HG02610 (cell line): ENCODE measurements at regions not wholly inside any gene's neighbourhood (a gene's known extent, or its start where the extent isn't known, plus 50 kb on each side); places are given as distances from the start of the nearest gene placed in this dataset.
"Not testable (repeated sequence)": the region's sequence is repeated elsewhere in the genome, so short reads cannot be mapped to it uniquely, and the experiment has no call there.

ENCODE experiments used
- ATAC-seq: cut with Tn5 transposase; IDR thresholded peaks from one replicate; pipeline ENCODE4 v1.9.1; 2021; ENCODE audit warnings: mild to moderate bottlenecking, moderate library complexity; ENCODE audit not compliant: unreplicated experiment

DNA sequence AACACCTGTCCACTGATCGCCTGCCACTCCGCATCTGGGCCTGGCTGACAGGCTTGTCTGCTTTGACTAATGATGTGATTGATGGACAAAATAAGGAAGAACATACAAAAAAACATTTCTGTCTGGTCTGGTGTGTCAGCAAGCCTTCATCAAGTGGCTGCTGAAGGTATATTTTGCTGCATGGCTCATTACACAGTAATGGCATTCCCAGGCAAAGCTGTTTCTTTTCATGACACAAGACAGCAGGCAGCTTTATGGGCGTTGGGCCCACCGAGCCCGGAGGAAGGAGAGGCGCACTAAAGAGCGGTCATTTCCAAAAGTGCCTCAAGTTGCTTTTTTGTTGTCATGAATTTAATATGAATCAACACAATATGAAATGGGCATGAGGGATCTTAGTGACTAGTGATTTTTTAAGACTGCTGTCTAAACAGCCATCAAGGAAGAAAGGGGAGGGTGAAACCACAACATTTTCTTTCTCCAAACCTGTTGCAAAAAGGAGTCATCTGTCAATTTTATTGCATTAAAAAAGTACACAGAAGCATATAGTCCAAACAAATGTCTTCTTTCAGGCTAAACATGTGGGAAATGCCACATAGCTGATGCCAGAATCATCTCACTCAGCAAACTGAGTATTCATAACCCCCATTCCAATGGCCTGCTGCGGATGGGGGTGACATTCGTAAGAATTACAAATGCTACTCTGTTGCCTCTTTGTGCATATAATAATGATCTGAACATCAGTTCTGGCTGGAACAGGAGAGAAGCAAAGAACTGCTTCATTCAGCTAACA is 476.6 kb downstream of the ZNF536 start:
- no peak for ATAC-seq

DNA sequence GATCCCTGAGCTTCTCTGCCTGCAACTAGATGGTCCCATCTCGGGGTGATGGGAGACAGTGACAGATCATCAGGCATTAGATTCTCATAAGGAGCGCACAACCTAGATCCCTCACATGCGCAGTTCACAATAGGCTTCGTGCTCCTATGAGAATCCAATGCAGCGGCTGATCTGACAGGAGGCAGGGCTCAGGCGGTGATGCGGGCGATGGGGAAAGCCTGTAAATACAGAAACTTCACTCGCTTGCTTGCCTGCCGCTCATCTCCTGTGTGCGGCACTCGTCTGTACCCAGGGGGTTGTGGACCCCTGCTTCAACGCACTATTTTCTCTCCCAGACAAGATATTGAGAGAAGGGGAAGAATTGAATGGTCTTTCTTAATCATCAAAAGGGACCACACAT is 473.9 kb downstream of the ZNF536 start:
- no peak for ATAC-seq

DNA sequence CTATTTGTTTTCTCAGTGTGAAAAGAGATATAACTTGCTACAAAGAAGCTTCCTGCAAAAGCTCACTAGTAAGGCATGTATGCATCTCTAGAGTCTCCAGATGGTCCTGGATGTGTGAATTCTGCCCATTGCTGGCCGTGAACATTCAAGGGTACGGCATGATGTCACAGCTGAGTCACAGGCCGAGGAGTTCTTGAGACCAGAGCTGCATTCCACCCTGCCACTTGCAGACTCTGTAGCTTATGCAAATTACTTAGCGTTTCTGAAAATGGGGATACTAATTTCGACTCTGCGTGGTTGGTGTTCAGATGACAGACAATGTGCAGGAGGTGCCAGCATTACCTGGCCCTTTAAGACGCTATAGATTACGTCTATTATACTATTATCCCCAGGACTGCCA is 470.7 kb downstream of the ZNF536 start:
- ATAC-seq, result no peak

DNA sequence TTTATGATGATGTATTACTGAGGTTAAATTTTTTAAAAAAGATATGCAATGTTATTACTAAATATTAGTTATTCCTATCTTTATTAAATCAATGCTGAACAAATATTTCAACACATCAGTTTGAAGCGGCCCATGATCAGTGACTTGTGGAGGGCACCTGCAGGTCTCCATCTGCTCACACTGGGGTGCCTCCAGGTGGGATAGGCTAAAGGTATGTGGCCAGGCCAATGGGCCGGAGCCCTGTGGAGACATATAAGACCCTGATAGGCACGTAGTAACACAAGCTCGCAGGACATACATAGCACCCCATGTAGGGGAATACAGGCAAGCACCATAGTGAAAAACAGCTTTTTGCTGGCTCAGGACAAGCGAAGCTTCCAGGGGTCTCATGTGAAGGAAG is 469.8 kb downstream of the ZNF536 start:
- ATAC-seq, result no peak

DNA sequence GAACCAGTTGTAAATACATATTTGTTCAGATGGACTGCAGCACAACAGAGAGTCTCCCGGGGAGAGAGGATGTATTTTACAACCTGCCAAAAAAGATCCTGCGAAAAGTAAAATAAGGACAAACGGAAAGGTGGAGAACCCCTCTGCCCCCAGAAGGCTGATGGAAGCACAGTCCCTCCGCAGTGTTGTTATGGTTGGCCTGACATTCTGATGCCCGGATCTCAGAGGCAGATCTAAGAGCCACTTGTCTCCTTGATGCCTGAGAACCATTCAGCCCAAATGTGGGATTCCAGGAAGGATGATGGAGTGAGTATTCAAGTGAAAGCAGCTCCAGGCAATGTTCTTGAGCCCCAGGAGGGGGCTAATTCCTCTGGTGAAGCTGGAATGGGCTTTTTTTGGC is 458.7 kb downstream of the ZNF536 start:
- no peak for ATAC-seq

DNA sequence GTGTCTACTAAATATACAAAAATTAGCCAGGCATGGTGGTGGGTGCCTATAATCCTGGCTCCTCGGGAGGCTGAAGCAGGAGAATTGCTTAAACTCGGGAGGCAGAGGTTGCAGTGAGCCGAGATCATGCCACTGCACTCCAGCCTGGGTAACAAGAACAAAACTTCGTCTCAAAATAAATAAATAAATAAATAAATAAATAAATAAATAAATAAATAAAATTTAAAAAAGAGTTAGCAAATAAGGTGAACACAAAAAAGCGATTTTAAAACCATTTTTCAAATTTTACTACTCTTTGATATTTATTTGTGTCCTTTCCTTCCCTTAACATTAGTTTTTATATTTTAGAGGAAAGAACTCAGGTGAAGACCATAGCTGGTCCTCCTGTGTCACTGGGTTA is 453.3 kb downstream of the ZNF536 start:
- ATAC-seq, result not testable (repeated sequence)

DNA sequence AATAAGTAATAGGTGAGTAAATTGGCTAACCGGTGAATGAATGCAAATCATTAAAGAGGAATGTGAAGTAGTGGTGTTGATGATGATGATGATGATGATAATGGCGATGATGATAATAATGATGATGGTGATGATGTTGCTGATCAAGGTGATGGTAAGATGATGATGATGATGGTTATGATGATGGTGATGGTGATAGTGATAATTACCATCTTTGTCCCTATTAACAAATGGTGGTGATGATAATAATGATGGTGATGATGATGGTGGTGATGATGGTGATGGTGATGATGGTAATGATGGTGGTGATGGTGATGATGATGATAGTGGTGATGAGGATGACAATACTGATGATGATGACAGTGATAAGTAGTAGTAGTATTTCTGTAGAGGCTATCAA is 452.6 kb downstream of the ZNF536 start:
- no peak for ATAC-seq

DNA sequence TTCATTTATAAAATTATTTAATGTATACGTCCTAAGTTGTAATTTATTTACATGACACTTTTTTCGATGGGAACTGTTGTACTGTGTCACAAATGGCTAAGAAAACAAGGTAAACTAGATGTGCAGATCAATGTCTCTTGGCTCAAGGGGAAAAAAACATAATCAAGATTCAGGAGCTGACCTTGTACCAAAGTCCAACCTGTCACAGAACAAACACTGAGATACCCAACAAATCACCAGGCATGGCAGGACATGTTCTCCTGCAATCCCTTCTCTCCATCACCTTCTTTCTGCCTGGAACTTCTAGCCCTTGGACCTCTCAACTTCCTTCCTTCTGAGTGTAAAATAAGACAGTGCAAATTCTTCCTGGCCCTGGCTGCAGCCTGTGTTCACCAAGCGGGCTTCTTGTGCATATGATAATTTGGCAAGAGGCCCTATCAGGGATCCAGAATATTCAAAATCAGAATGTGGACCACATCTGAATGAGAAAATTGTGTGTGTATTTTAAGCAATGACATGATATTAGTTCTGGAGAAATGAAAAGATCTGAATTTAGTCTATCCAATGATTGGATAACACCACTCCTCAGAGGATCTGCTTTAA is 445.9 kb downstream of the ZNF536 start:
- no peak for ATAC-seq

DNA sequence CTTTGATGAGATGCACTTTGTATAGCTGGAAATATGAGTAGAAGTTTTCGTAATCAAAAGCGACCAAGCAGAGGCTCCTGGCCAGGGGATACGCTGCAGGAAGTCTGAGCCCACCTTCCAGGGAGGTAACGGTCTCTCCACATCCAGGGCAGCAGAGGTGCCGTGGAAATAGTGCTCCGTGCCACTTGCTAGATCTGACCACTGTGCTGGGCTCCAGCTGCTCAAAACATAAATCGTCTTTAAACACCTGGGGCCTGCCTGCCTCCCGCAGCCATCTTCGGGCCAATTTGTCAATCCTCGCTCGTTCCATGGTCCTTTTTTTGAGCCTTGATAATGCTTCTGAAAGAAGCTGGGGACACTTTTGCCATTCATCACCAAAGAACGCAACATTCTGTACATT is 445.0 kb downstream of the ZNF536 start:
- no peak for ATAC-seq

DNA sequence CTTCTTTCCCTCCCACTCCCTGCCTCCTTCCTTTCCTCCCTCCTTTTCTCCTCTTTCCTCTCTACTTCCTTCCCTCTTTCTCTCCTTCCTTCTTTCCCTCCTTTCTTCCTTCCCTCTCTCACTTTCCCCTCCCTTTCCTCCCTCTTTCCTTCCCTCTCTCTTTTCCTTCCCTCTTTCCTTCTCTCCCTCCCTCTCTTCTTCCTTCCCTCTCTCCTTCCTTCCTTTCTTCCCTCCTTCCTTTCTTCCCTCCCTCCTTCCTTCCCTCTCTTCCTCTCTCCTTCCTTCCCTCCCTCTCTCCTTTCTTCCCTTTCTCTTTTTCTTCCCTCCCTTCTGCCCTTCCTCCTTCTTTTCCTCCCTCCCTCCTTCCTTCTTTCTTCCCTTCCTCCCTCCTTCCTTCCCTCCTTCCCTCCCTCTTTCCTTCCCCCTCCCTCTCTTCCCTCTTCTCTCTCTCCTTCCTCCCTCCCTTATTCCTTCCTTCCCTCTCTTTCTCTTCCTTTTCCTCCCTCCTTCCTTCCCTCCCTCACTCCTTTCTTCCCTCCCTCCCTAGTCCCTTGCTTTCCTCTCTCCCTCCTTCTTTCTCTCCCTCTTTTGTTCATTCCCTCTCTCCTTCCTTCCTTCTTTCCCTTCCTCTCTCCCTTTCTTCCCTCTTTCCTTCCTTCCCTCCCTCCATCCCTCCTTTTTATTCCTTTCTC is 443.9 kb downstream of the ZNF536 start:
- no peak for ATAC-seq

DNA sequence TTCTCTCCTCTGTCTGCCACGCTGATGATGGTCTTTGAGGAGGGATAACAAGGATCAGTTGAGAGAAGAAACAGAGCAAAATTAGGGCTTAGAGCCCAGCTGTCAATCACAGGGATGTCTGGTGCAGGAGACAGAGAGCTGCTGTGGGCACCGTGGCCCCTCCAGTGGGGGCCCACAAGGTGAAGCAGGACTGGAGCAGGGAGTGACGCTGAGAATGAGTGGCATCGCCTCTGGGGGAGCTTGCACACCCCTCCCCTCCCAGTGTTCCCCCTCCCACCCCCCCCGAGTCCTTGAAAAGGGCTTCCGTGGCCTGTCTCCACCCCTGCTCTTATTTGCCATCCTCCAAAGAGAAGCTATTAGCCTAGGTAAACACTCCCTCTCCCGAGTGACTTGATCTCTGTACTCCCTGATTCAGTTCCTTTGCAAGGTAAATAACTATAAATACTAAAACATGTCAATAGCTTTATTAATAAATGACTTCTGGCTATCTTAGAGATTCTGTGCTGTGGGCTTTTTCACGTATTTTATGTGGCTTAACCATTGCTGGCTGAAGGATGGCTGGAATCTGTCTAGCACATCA is 440.0 kb downstream of the ZNF536 start:
- no peak for ATAC-seq

DNA sequence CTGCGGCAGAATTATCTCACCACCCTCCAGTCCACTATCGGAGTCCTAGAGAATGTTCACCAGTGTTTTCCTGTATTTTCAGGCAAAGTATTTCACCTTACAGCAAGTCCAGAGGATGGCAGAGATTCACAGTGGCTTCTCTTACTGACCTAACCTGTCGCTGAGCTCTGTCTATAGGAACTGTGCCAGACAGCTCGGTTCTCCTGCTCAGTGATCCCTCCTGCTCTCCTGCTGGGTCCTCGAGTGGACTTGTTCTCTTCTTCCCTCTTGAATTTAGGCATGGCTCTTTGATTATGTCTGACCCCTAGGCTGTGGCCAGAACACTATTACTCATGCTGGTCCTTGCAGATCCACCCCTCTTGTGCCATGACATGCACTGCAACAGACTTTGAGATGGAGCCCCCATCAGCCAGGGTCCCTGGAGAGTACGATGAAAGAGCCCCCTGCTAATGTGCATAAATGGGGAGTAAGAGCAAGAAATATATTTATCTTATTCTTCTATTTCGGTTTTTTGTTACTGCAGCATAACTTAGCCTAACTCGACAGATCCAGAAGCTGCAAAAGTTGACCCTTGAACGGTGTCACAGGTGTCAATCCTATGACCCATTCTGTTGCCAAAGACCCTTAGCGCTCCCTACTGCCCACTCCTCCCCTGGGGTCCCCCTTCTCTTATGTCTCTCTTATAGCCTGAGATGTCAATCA is 439.4 kb downstream of the ZNF536 start:
- ATAC-seq, result no peak

DNA sequence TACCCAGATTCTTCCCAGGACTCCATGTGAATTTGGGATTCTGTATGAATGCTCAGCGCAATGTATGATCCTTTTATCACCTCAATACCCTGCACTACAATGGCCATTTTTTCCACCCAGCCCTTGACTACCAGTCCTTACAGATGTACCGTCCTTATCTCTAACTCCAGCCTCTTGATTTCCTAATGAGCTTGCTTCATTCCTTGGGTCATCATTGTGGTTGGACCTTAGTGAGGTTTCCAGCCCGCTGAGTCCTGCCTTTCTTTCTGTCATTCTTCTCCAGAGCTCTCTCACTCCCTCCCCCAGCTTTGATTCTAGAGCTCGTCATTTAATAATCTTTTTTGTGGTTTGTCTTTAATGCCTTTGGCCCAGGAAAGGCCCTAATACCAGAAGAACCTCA is 438.5 kb downstream of the ZNF536 start:
- ATAC-seq, result no peak

DNA sequence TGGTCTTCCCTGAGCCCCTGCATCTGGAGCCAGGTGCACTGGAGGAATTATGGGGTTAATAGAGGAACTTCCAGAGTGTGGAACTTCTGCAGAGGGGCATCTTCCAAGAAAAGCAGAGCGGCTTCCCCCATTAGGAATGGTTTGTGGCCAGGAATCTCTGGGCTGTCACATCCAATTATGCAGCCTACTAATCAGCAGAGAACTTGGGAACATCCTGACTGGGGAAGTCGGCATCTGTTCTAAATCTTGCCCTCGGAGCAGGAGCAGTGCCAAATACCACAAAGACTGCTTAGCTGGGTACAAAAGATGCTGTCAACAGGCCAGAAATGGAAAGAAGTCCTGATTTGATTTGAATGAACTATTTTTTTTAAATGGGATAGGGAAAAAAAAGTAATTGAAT is 435.1 kb downstream of the ZNF536 start:
- ATAC-seq, result no peak

DNA sequence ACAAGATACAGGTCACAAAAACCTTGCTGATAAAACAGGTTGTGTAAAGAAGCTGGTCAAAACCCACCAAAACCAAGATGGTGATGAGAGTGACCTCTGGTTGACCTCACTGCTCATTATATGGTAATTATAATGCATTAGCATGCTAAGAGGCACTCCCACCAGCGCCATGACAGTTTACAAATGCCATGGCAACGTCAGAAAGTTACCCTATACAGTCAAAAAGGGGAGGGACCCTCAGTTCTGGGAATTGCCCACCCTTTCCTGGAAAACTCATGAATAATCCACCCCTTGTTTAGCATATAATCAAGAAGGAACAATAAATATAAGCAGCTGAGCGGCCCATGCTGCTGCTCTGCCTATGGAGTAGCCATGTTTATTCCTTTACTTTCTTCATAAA is 434.1 kb downstream of the ZNF536 start:
- no peak for ATAC-seq

DNA sequence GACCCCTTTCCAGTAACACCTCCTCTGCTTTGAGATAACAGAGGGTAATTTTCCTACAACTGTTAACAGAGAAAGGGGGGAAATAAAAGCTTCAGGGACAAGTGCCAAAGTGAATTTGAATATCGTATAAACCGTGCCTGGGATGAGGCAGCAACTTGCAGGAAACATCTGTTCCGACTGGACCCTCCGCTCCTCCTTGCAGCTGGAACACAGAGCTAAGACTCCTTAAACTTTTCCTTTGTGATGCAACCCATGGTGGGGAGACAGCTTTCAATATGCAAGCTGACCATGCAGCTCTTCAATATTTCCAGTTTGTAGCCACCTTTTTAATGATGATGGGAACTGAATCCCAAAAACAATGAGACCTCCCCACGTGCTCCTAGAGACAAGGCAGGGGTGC is 432.6 kb downstream of the ZNF536 start:
- no peak for ATAC-seq

DNA sequence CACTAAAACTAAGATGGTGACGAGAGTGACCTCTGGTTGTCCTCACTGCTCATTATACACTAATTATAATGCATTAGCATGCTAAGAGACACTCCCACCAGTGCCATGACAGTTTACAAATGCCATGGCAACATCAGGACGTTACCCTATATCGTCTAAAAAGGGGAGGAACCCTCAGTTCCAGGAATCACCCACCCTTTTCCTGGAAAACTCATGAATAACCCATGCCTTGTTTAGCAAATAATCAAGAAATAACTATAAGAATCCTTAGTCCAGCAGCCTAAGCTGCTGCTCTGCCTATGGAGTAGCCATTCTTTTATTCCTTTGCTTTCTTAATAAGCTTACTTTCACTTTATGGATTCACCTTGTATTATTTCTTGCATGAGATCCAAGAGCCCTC is 432.1 kb downstream of the ZNF536 start:
- not testable (repeated sequence) for ATAC-seq

DNA sequence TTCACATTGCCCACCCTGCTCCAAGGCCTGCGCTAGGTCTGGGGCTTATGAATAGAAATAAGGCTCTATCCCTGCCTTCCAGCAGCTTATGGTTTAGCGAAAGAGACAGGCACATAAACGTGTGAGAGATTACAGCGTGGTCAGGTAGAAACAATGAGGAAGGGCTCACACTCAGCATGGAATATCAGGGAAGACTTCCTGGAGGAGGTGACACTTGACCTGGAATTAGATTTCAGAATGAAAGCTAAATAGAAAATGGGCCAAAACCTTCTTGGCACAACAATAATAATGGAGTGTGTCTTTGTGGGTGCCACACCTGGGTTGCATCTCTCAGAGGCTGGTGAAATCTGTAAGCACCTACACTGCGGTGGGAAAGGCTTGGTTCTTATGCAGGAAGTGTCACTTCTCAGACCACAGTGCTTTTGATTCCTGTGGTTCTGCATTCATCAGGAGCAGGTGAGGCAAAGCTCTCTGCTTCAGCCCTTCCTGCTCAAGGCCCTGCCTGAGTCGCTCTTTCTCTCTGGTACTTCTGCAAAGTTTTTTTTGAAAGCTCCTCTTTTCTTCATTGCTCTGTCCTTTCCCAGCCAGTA is 430.3 kb downstream of the ZNF536 start:
- no peak for ATAC-seq

DNA sequence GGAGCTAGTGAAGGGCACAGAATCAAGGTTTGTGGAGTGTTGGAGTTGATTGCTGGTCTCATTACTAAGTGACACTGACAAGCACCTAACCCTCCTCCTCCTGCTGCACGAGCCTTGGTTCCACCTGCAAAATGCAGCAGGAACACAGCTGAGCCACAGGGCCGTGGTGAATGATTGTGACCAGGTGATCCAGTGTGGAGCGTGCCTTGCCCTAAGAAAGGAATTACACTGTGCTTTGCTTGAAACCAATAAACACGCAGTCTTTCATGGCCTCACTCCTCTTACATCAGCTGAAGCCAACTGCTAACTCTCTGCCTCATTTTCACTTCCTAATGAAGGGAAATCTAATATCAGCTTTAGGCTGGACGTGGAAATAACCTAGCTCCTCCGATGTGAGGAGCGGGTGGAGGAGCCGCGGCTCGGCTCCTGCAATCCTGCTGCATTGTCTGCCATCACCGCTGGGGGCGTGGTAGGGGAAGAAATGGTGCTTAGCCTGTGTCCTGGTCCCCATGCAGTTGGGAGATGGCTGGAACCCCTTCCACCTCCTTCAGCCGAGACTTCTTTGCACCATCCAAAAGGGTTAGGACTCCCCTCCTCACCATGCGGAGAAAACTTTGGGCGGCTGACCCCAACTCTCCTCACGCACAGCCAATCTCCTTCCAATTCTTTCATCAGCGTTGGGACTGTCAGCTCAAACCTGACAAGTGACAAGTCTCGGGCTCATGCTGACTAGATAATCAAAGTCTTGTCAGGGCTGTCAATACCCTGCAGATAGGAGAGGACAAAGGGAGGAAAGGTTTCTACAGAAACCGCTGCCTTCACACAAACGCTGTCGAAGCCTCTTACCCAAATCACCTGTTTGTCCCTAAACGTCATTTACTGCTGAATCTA is 427.9 kb downstream of the ZNF536 start:
- ATAC-seq, result no peak

DNA sequence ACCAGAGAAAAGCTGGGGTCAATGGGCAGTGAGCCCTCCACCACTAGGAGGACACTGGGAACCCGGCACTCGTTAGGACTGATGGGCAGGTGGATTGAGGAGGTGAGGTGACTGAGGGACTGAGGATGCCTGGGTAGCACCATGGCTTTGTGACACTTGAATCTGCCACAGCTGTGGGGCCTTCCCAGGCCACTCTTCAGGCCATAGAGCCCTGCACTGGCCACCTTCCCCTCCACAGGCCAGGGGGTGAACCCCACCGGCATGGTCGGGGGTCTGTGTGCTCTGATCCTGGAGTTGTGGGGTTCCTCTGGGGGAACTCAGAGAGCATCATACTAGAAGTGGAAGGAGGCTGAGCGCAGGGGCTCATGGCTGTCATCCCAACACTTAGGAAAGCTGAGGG is 423.5 kb downstream of the ZNF536 start:
- ATAC-seq, result no peak
